HG03159 (cell line): ENCODE measurements at regions not wholly inside any gene's neighbourhood (a gene's known extent, or its start where the extent isn't known, plus 50 kb on each side); places are given as distances from the start of the nearest gene placed in this dataset.
A peak's percentile ranks its signal among the peaks of the same experiment; 100 is the strongest.
"Not testable (repeated sequence)": the region's sequence is repeated elsewhere in the genome, so short reads cannot be mapped to it uniquely, and the experiment has no call there.

ENCODE experiments used
- ATAC-seq: cut with Tn5 transposase; IDR thresholded peaks from one replicate; pipeline ENCODE4 v1.9.1; 2021; ENCODE audit warnings: mild to moderate bottlenecking, moderate library complexity; ENCODE audit not compliant: unreplicated experiment

DNA sequence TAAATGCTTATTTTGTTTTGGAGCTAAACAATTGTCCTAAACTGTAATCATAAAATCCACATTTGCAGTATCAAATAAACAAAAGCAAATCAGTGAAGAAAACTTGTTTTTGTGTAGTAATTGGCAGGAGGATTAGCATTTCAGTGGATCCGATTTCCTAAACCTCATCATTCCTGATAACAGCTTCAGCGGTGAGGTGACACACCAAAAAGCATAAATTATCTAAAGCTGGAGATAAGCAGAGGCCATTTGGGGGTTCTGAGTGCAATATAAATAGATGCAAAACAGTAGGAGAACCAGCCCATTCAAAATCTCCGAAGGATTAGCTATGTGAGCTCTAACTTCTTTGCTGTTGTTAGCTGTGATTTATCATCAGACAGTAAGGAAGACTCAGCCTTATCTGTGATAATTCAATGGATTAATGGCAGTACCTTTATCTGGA, 235.8 kb downstream of the EPHA7 start:
- ATAC-seq = no peak

- ATAC-seq = no peak
Observed at GRCh38 chr6:93182938-93183479, 236.3 kb downstream of the EPHA7 start.

GRCh38 chr6:93177918-93178317, 241.4 kb downstream of the EPHA7 start:
- no peak for ATAC-seq

- no peak for ATAC-seq
Observed at GRCh38 chr6:93177438-93177837, 241.9 kb downstream of the EPHA7 start.

- peak; percentile 97 for ATAC-seq
Observed at GRCh38 chr6:93176070-93176469, 243.3 kb downstream of the EPHA7 start.

DNA sequence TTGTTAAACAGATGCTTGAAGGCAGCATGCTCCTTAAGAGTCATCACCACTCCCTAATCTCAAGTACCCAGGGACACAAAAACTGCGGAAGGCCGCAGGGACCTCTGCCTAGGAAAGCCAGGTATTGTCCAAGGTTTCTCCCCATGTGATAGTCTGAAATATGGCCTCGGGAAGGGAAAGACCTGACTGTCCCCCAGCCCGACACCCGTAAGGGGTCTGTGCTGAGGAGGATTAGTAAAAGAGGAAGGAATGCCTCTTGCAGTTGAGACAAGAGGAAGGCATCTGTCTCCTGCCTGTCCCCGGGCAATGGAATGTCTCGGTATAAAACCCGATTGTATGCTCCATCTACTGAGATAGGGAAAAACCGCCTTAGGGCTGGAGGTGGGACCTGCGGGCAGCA, 245.8 kb downstream of the EPHA7 start:
- ATAC-seq = not testable (repeated sequence)

DNA sequence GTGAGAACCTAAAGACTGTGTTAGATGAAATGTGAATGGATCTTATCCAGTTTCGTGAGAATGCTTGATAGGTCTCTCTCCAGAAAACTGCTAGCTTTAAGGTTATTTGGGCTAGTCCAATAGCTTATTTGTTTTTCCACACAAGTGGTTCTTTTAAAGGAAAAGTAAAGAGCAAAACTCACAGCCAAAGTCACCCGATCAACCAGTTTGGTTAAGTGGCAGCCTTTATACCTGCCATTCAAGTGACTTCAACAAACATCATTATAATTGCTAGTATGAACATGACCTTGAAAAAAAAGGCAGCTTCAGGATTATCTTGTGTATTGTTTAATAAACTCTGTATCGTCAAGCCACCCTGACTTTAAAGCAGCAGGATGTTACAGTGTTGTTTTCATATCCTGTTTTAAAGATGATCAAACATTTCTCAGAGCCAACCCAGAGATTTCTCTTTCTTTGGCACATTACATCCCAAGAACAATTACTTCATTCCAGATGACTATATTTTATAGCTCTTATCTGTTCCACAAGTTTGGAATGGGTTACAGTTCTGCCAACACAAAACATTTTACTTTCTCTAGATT, 253.4 kb downstream of the EPHA7 start:
- no peak for ATAC-seq

DNA sequence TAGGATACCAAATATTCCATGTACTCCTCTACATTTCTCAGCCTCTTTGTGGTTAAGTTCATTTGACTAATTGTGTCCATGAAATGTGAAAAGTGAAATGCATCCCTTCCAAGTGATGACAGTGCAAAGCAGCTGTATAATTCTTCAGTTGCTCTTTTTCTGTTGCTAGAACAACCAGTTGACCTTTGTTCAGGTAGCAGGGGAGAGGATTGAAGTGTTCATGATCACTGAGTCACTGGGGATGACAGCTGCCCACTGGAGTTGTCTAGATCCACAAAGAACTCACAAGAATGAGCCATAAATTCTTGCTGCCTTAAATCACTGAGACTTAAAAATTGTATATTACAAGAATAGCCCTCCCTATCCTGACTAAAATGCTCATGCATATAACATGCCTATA, 254.6 kb downstream of the EPHA7 start:
- no peak for ATAC-seq

- ATAC-seq = no peak
Observed at GRCh38 chr6:93163146-93163545, 256.2 kb downstream of the EPHA7 start.

GRCh38 chr6:93139408-93140081, 279.8 kb downstream of the EPHA7 start:
- ATAC-seq = no peak

DNA sequence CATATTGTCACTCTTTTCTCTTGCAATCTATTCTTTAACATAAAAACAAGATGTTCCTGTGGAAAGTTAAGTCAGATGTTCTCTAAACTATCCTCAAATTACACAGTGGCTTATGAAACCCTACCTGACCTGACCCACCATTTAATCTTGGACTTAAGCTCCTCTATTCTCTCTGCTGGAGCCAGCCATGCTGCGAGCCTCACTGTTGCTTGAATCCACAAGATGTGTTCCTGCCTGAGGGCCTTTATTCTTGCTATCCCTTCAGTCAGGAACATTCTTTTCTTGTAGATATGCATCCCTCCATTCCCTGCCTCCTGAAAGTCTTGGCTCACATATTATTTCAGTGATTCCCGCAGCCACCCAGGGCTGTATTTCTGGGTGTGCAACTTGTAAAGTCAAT, 283.2 kb downstream of the EPHA7 start:
- no peak for ATAC-seq

GRCh38 chr6:93124006-93124632, 295.2 kb downstream of the EPHA7 start:
- ATAC-seq = no peak

DNA sequence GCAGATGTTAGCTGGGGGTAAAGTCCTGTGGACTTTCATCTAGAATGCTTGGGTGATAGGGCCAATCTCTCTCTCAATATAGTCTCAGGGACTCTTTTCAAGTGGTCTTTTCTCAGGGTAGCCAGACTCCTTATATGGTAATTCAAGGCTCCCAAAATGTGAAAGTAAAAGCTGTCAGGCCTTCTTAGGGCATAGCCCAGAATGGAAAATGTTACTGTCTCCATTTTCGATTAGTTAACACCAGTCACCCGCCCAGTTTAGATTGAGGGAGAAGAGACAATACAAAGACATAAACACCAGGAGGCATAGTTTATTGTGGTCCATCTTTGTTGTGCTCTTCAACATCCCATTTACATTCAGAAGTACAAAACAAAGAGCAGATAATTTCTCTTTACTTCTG, 295.8 kb downstream of the EPHA7 start:
- ATAC-seq = no peak

- no peak for ATAC-seq
Observed at GRCh38 chr6:93120154-93120742, 299.1 kb downstream of the EPHA7 start.

DNA sequence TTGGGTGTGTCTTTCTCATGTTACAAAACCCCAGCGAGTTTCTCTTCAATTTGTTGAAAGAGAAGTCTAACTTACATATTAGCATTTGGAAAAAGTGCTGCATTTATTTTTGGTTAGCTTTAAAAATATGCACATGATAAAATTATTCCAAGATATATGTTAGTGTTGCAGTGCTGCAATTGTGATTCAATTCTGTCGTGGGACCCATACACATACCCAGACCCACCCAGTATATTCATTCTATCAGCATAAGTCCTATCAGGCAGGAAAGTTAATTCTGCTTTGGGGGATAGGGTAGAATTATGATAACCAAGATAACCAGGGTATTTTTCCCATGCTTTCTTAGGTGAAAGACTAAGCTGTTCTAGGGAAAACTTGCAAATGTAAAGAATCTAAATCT, 313.5 kb downstream of the EPHA7 start:
- no peak for ATAC-seq

DNA sequence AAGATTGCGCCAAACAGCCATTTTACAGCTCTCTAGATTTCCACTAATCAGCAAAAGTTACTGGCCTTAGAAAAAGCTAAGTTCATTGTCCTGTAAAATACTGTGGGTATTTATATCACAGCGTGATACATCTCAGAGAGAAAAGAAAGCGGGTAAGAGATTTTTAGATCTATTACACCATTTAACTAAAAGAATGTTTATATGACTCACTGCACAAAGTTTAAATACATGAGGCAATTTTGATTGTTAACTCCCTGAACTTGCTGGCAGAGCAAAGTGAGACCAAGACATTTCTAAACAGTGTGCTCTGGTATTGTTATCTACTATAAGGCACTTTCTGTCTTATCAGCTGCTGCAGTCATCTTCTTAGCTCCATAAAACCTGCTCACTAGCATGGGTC, 314.3 kb downstream of the EPHA7 start:
- ATAC-seq = no peak

DNA sequence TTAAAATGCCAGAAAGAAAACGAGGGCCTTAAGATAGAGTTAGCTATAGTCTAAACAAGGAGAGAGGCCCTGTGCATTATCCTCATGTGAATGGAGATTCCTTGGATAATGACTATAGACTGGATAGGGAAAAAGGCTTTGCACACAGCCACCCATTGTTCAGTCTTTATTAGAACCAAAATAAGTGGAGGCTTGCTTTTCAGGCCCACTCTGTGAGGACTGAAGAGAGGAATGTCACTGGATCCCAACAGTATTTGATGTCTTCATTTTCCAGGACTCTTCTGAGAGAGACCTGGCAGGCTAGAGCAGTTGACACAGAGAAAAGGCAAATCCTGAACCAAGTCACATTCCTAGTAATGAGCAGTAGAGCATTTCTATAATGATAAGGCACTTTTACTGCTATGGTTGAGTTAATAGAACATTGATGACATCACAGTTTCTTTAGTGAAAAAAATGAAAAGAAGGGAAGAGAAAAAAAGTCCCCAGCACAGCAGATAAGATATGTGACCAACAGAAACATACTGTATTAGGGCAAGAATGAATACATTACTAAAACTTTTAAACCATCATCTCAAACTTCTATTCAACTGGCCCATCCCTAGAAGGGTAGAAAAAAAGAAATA, 315.1 kb downstream of the EPHA7 start:
- ATAC-seq = no peak

GRCh38 chr6:93088621-93089501, 330.5 kb downstream of the EPHA7 start:
- no peak for ATAC-seq

DNA sequence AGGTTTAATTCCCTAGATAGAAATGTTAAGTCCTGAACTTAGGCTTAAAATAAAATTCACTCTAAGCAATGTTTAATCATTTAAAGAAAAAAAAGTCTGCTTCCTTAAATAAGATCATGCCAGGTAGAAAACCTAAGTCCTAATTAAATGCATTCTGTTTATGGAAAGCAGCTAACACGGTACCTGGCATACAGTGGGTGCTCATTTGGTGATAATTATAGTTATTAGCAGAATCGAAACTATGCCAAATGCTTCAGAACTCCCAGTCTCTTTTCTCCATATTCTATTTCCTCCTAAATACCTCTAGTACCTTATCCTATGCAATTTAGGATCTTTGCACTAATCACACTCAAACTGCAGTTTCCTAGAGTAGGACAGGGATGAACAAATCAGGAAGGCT, 331.8 kb downstream of the EPHA7 start:
- no peak for ATAC-seq

- ATAC-seq = no peak
Observed at GRCh38 chr6:93086351-93086750, 333.0 kb downstream of the EPHA7 start.
